Pancreas (tissue), 10 donors: ENCODE measurements at regions not wholly inside any gene's neighbourhood (a gene's known extent, or its start where the extent isn't known, plus 50 kb on each side); places are given as distances from the start of the nearest gene placed in this dataset.
A peak's percentile ranks its signal among the peaks of the same experiment; 100 is the strongest.

Experiments used
- ATAC-seq, 4 donors: fragments of 200-7000 bp; cut with Tn5 transposase; one replicate each; pipeline versions ENCODE4 v1.8.0 to v1.9.1; 2020; ENCODE audit warnings: mild to moderate bottlenecking in 4 of 4, moderate library complexity in 4 of 4
- DNase-seq, 6 donors: peaks; one replicate each; pipeline ENCODE4 v3.0.0-alpha.2; 2020
- FAIRE-seq: peaks from 2 replicates; lab custom pipeline; 2012; peaks lifted over from hg19 to GRCh38; lab: Jason Lieb, UNC
- H3K27ac ChIP-seq, 4 donors: fragments of 200-600 bp; sonication (generic); 1 replicate in 3 of 4; 2 replicates in 1 of 4; pipeline versions ENCODE4 v1.5.0 to v1.8.0; 2020
- H3K27me3 ChIP-seq, 4 donors: fragments of 200-600 bp; one replicate each; pipeline ENCODE4 v1.8.0; 2021
- H3K36me3 ChIP-seq, 3 donors: fragments of 200-600 bp; sonication (generic) in 1 of 3; one replicate each; pipeline versions ENCODE4 v1.5.0 to v1.8.0; 2020 to 2021
- H3K4me1 ChIP-seq, 3 donors: fragments of 200-600 bp; one replicate each; pipeline ENCODE4 v1.8.0; 2021
- H3K4me3 ChIP-seq, 4 donors: fragments of 200-600 bp; sonication (generic) in 2 of 4; one replicate each; pipeline versions ENCODE4 v1.5.0 to v1.8.0; 2020 to 2021
- H3K9me3 ChIP-seq, 4 donors: fragments of 200-600 bp; one replicate each; pipeline ENCODE4 v1.8.0; 2021
- CTCF ChIP-seq, 4 donors: fragments of 200-600 bp; sonication (generic) in 3 of 4; IDR thresholded peaks; one replicate each; pipeline versions ENCODE4 v1.5.0 to v1.8.0; 2021; ENCODE audit warnings: antibody characterized with exemption in 4 of 4
- WGBS, 2 donors: extraction: QIAGEN DNeasy Blood & Tissue Kit; methylation state at CpG; one replicate each; pipeline ENCODE4 v1.1.7; 2013; 5-methylcytosine and 5-hydroxymethylcytosine counted together
- intact Hi-C, 3 donors: fragments of 100-400 bp; cut with DNase I; formaldehyde crosslinking; loops; one replicate each; pipeline versions ENCODE4 v1.11.1 to v1.14.2; 2022
- donor health status: healthy with polysubstance abuse.
- donor health status: DM: no; HTN: no; CAD: no; lungs with moderate emphysema.
- donor health status: DM: no; HTN: no; CAD: no.
- donor health status: control.
- donor health status: control.
- donor health status: Bipolar disorder and iron deficiency.
- donor health status: DM: yes; HTN: yes; CAD: no.
- donor health status: DM: no; HTN: no; CAD: no.
- donor health status: DM: no; HTN: no; CAD: no.
- donor health status: DM: yes; HTN: yes; CAD: no.

- no peak for ATAC-seq
- no peaks in the 10 kb centered on the region for H3K4me1 ChIP-seq
- no peaks in the 10 kb centered on the region for H3K36me3 ChIP-seq
- no peak for FAIRE-seq
- intact Hi-C loops: no loop called here
- DNase-seq: no peak
- no peaks in the 10 kb centered on the region for H3K9me3 ChIP-seq
- WGBS, 2 donors: 67 to 72% methylated on average over 4 of the region's 4 CpGs
- no peaks in the 10 kb centered on the region for H3K27me3 ChIP-seq
- no peak overlapping the region for H3K27ac ChIP-seq
- H3K4me3 ChIP-seq: no peak overlapping the region
- no peak for TF ChIP-seq CTCF (IDR thresholded peaks at IDR 0.05)
These were observed 53.3 kb upstream of the GJA8 start for GRCh38 chr1:147849098-147849895.

- no peaks in the 10 kb centered on the region for H3K4me1 ChIP-seq
- 73 to 75% methylated on average over 1 of the region's 1 CpG for WGBS, 2 donors
- H3K9me3 ChIP-seq: no peaks in the 10 kb centered on the region
- no peak overlapping the region for H3K27ac ChIP-seq
- FAIRE-seq: no peak
- no peak for TF ChIP-seq CTCF (IDR thresholded peaks at IDR 0.05)
- intact Hi-C loops: no loop called here
- no peak for DNase-seq
- H3K4me3 ChIP-seq: no peak overlapping the region
- no peaks in the 10 kb centered on the region for H3K27me3 ChIP-seq
- no peaks in the 10 kb centered on the region for H3K36me3 ChIP-seq
- no peak for ATAC-seq
These were observed 51.9 kb upstream of the GJA8 start for GRCh38 chr1:147850737-147851136.

- Histone ChIP-seq H3K27me3 (no peaks in the 10 kb centered on the region), H3K9me3 (no peaks in the 10 kb centered on the region), H3K4me3 (no peak overlapping the region), H3K27ac (no peak overlapping the region), H3K4me1 (no peaks in the 10 kb centered on the region), H3K36me3 (no peaks in the 10 kb centered on the region)
- intact Hi-C loops: no loop called here
- TF ChIP-seq CTCF (IDR thresholded peaks at IDR 0.05): no peak
- peak in 1 of 4 donors; percentile 22 for ATAC-seq
- 81 to 92% methylated on average over 2 of the region's 2 CpGs for WGBS, 2 donors
- FAIRE-seq: no peak
- no peak for DNase-seq
These were observed 51.4 kb upstream of the GJA8 start for GRCh38 chr1:147851149-147851548.

GRCh38 chr1:147852706-147853225, 49.8 kb upstream of the GJA8 start:
- Histone ChIP-seq H3K4me3 (no peak overlapping the region), H3K27me3 (no peaks in the 10 kb centered on the region), H3K4me1 (no peaks in the 10 kb centered on the region), H3K27ac (no peak overlapping the region), H3K36me3 (no peaks in the 10 kb centered on the region), H3K9me3 (no peaks in the 10 kb centered on the region)
- no peak for ATAC-seq
- no peak for FAIRE-seq
- no peak for TF ChIP-seq CTCF (IDR thresholded peaks at IDR 0.05)
- 76 to 91% methylated on average over 1 of the region's 1 CpG for WGBS, 2 donors
- no peak for DNase-seq
- intact Hi-C loops: no loop called here
